ENCODE measurements at regions not wholly inside any gene's neighbourhood (a gene's known extent, or its start where the extent isn't known, plus 50 kb on each side); places are given as distances from the start of the nearest gene placed in this dataset.

DNA sequence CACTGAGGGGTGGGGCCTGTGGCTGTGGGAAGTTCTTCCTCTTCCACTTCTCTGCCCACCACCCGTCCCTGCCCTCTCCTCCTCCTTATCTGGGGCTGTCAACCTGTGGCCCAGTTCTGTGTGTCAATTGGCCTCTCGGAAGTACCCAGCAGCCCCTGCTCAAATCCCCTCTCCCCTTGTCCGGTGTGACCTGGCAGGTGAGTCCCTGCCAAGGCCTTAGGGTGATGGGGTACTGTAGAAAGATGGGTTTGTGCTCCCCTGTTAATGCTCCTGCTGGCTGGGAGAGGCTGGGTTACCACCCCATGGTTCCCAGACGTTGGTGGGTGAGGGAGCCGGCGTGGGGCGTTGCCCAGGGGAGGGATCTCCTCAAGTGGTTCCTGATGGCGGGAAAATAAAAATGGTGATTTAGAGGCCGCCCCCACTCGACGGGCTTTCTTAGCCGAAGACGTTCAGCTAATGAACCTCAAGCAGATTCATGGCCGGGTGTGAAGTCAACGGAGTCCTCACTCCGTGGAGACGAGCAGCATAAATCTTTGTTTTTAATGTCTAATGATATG, 141.2 kb downstream of the URI1 start:
- DNase-seq: no peak

DNA sequence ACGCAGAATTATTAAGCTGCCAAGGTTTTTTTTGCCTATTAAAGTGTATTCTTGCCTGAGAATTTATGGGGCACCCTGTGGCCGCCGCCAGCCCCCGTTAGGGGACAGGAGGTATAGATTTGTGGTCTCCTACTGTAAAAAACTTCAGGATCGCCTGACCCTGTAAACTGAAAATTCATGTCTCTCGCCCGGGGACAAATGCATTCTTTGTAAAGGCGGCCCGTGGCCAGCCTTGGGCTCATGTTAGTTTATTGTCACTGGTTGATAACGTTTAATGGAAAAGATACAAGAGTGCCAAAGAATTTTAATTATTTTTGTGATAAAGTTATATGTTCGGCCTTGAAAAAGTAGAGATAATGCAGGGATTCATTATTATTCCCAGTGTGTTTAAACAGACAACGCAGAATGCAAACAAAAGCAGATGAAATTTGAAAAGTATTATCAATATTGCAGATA, 141.7 kb downstream of the URI1 start:
- no peak for DNase-seq

DNA sequence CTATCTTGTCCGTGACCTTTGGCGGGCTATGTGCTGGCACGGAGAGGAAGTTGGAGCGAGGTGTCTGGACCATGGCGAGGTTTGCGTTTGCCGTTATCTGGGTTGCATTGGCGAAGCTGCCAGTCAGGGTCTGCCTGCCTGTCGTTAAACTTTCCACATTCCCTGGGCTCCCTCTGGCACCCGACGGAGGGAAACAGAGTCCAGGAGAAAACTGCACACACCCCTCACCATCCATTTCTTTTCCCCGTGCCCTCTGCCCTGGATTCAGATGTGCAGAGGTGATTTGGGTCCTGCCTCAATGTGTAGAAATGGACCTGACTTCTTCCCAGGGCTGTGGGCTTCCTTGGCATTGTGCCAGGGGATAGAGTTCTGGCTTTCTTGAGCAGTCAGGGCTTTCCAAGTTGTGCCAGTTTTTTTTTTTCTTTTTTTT, 142.4 kb downstream of the URI1 start:
- no peak for DNase-seq

DNA sequence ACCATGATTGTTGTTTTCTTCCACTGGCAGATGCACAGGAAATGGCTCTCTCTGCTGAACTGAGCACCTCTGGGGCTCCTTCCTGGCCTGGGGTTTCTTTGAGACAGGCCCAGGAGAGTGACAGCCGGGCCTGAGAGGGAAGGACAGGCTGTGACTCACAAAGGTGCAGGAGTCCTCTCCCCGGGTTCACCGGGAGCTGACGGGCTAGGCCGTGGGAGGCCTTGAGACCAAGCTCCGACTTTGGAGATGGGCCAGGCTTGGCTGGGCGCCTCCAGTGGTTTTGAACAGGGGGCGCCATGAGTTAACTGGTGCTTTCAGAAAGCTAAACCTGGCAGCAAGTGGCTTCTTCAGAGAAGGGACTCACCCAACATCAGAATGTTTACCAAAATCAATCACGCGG, 143.4 kb downstream of the URI1 start:
- no peak for DNase-seq

DNA sequence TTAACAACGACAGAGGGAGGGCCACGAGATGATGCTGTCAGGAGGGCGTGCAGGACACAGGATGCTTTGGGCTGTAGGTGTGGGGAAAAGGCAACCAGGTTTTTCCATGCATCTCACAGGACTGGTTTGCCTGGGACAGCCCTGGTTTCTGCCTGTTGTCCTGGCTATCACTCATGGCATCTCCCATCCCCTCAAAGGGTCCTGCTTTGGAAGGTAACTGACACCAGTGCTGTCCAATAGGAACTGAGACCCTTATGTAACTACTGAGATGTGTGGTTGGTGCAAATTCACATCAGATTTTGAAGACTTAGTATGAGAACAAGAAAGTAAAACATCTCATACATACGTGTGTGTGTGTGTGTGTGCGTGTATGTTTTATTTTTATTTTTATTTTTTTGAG, 144.2 kb downstream of the URI1 start:
- DNase-seq: no peak

DNA sequence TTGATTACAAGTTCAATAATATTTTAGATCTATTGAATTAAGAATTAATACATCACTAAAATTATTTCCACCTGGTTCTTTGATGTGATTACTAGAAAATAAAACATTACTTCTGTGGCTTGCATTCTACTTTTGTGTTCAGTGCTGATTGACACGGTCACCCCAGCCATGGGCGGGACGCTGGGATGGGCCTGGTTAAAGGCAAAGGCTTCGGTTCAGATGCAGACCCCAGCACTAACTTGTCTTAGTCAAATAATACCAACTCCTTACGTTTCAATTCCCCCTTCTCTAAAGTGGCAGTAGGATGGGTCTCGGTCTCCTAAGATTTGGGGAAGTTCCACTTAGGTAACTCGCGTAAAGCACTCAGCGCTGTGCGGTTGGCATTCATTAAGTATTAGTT, 144.9 kb downstream of the URI1 start:
- DNase-seq: no peak

DNA sequence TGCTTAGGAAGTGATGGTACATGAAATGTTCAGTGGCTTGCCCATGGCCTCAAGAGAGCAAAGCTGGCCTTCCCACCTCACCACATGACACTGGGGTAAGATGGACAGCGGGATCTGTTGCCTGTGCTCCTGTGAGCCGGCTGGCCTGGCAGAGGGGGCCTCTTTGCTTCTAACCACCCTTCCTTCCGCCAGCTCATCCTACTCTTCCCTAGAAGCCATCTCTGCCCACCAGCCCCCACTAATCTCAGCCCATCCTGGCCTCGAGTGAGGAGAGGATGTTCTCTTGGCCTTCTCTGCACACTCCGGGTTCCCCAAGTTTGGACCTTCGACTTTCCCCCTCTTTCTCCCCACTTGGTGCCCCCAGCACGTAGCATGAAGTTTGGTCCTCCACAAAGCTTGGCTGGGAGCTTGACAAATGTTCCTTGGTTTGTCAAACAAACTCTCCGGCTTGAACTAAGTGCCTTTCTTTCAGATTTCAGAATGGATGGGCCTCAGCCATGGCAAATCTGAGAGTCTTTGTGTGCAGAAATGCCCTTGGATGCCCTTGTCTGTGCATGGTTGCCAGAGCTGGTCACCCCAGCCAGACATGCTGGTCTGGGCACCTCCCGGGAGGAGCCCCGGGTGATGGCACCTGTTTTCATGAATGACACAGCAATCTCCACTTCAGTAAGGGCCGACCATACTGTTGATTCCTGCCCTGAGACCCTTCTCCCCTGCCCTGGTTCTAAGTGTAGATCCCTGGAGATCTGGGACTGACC, 145.5 kb downstream of the URI1 start:
- DNase-seq: no peak

DNA sequence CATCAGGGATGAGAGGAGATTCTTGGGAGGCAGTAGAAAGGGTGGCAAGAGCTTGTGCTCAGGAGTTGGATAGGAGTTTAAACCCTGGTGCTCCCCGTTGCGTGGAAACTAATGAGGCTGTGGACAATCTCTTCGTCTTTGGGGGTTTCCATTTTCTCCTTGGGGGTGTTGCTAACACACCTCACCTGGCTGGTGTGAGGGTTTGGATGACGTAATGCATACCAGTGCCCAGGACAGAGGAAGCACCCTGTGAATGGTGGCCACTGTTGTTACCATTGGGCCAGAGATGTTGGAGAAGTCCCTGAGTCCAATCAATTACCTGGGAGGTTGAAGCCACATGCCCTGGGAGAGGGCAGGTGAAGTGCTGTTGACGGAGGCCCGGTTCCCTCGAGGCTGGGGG, 146.5 kb downstream of the URI1 start:
- DNase-seq: no peak

DNA sequence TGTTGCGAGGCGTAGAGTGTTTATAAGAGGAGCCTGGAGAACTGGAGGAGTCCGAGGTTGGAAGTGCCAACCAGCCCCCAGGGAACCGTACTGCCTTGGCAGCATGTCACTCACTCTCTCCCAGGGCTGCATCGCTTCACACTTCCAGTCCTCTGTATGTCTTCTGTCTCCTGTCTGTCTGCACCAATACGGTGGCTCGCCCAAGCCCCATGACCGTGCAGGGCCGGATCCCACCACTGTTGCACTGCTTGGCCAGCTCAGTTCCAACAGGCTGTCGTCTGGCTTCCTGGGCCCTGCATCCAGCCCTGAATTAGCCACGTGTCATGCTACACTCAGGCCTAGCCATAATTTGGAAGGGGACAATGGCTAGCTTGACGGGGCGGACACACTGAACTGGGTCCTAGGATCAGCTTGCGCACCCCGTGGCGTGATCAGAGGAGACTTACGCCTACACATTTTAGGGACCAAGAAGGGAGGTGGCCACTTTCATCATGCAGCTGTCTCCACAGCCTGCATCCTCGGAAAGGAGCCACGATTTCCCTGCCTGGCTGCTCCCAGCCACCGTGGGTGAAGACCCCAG, 147.1 kb downstream of the URI1 start:
- DNase-seq: no peak

DNA sequence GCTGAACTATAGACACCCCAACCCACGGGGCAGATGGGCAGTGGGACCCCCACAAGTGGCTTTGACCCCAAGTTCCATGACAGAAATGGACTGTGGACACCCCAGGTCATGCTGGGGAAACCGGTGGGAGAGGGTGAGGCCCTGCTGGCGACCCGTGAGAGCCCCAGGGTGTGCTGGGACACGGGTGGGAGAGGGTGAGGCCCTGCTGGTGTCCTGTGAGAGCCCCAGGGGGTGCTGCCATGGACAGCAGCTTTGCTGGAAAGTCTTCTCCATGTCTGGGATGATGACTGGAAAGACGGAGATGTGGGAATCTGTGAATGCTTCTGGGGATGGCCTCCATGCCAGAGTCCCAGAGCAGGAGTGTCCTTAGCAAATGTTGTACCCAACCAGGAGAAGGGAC, 148.4 kb downstream of the URI1 start:
- DNase-seq: no peak

DNA sequence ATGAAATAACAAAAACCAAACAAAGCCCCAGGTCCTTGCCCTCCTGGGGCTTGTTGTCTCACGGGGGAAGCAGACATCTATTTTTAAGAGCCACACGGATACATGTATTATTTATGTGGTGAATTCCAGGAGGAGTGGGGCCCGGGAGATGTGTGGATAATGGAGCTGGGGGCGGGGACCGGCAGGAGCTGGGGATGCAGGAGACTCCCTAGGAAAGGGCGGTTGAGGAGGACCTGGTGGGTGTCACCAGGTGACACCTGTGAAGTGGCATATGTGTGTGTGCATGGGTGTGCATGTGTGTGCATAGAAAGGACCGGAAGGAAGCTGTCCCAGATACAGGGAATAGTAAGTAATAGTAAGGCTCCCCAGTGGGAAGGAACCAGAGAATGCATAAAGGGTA, 148.9 kb downstream of the URI1 start:
- DNase-seq: no peak

DNA sequence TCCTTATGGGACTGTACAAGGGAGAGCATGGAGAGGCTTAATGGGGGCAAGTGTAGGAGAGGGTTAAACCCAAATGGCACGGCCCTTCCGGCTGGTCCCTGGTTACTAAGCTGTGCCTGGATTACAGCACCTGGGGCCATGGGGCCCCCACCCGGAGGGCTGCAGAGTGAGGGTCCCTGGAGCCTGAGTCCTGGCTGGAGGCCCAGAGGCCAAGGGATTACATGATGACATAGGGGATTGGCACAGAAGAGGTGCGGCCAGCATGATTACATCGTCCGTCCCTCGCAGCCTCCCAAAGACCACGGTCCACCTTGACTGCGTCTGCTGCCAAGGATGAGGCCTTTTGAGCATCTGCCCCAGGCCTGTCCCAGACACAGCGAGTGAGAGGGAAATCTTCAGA, 149.4 kb downstream of the URI1 start:
- no peak for DNase-seq

DNA sequence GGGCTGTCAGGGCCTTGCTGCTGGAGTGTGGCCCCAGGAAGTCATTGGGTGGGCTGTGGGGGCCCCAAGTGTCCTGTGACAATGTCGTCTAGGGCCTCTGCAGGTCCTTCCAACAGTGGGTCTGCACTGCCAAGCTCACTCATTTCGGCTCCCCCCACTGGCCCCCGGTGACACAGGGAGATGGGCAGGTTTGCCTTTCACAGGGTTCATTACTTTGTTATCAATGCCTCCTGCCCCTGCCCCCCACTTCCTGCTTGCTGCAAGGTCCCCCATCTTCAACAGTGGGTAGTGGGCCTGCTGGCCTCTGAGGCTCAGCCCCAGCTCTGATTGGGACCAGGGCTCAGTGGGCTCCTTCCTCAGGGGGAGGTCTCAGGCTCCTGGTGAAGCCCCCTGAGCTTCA, 149.8 kb downstream of the URI1 start:
- no peak for DNase-seq

DNA sequence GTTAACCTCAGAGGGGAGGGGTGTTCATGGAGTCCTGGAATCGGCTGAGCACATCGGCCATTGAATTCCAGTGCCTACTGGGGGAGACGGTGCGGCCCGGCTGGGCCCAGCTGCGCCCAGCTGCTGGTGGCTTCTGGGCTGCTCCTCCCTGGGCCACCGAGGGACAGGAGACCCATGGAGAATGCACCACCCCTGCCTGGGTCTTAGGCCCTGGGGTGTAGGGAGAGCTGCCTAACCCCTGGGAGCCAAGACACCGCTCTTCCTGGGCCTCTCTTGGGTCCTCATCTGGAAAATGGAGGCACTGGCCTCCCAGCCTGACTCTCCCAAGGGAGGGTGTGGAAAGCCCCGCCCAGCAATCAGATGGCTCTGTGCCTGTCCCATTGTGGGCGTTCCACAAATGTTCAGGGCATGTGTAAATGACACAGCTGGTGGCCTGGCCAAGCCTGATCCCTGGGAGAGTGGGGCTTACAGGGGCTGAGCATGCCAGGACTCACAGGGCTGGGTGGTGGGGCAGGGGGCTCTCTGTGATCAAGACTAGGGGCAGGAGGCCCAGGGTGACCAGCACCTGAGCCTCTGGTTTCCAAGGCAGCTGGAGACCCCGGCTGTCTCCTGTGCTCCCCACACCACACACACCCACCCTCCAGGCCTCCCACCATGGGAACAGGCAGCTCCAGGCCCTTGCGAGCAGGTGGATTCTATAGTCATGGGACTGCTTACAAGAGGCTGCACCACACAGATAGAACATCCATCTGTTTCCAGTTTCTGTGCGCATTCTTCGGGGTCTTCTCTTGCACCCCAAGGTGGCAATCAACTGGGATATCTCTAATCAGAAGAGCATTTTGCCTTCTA, 150.9 kb downstream of the URI1 start:
- no peak for DNase-seq

DNA sequence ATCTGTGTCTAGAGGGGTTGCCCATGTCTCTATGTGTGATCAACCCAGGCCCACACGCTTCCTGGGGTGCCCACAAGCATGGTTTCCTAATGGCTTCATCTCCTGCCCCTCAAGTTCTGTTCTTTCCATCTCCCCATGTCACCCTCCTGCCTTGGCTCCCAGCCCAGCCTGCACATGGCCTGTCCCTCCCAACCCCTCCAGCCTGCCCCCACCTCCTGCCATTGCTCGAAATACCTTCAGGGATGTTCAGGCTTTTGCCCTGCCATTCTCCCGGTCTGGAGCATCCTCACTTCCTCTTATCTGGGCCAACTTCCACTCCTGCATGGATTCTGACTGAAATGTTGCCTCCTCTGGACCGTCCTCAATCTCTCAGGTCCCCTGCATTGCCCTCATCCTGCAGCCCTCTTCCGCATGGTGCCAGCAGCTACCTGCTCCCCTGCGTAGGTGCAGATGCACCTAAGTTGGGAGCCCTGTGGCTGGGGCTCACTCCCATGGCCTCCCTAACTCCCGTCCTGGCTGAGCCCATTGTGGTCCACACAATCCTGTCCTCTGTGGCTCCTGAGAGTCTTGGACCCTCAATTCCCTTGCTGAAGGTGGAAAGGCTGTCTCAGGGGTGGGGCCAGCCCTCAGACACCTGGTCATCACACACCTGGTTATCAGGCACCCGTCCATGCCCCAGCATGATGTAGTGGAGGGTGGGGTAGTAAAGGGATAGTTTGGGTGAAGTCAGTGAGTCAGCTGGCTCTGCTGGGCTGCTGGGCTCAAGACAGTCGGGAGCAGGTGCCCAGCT, 152.1 kb downstream of the URI1 start:
- DNase-seq: no peak

DNA sequence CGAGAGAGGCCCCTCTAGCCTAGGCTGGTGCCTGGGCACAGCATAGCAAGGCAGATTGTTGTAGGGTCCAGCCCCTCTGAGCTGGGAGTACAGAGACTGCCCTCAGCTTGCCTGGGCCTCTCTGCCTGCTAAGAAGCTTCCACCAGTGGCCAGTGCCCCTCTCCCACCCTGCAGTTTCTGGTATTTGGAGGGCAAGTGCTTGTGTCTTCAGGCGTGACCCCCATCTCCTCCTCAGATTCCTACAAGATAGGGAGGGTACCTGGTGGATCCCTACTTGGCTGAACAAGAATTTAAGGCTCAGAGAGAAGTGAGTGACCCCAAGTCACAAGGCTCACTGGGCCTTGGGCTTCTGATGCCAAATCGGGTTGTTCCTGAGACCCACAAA, 152.7 kb downstream of the URI1 start:
- DNase-seq: no peak

DNA sequence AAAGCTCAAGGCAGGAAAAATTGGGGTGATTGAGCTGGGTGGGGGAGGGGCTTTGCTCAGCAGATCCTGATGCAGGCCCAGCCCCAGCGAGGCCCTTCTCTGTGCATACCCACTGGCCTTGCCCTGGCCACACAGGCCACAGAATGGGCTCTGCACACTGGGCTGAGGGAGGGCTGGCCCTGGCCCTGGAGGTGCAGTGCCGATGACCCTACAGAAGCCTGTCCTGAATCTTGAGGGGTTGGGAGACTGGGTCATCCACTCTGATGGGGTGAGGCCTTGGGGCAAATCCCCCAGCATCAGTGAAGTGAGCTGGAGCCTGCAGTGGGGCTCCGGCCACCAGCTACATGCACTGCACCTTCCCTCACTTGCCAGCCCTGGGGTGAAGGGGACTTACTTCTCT, 153.1 kb downstream of the URI1 start:
- DNase-seq: no peak

DNA sequence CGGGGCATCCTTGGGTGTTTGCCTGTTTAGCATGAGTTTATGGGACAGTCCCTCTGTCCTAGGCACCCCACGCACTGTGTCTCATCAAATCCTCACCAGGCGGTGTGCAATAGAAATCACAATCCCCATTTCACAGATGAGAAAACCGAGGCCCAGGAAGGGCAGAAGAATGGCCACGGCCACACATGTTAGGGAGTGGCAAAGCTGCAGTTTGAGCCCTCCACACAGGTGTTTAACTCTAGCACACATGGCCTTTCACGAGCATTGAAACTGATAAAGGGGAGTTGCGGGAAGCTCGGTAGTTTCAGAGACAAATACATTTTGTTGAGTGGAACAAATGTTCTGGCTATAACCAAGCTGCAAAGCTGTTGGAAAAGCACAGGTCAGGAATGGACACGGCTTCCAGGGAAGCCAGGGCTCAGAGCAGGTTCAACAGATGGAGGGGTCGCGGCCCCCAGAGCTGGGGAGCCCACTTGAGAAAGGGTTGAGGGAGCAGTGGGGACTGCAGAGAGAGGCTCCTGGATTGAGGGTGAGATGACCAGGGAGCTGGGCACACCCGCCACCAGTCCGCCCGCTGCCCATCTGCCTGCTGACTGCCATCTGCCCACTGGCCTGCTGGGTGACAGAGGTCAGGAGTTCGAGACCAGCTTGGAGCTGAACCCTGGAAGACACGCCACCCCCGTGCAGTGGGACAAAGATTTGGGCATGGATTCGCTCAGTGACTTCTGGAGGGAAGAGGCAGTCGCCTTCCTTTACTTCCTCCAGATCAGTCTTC, 154.7 kb downstream of the URI1 start:
- no peak for DNase-seq

DNA sequence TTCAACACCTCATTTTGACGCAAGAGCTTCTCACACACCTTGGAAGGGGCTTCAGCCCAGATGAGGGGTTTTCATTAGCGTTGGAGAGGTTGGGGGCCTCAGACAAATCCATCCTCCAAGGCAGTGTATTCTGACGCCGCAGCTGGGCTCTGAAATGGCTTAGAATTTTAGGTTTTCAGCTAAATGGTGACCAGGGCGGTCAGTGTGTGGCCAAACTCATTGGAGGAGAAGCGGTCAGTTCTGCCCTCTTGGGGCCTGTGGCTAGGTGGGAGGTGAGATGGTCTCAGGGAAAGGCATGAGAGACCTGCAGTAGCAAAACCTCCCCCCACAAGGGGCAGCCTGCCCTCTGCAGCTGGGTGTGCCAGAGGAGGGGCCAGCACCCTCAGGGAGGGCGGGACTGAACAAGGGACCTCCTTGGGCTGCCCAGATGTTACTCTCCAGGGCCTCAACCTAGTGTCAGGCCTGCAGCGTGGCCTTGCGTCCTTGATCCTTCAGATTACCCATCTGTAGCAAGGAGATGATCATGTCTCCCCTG, 155.8 kb downstream of the URI1 start:
- no peak for DNase-seq

DNA sequence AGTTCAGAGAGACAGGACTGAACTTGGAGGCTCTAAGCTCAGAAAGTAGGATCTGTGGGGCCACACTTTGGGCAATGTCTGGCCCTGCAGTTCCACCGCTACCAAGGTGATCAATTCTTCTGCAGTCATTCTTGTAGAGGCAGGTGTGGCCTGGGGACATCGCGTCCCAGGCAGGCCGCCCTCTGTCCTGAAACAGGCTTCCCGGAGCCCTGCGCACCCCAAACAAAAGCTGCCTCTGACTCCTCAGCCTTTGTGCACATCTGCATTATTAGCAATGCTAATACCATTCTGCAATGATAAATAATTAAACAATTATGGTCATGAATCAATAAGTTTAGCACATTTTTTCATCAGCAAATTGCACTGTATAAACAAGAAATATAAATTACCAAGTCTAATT, 160.2 kb downstream of the URI1 start:
- DNase-seq: no peak

DNA sequence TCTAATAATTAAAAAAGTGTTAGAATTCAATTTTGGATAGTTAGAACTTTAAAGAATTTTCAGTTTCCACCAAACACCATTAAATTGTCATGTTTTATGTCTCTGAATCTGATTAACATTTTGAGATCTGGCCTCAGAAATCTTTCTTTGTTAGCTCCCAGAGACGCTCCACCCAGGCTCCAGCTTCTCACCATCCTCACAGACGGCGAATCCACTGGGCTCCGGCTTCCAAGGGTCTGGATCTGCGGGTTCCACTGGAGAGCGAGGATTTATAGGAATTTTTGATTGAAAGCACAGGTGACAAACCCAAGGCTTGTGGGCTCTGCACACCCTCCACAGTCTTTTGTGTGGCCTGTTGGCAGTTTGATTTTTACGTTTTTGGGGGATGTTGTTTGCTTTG, 160.6 kb downstream of the URI1 start:
- DNase-seq: no peak

DNA sequence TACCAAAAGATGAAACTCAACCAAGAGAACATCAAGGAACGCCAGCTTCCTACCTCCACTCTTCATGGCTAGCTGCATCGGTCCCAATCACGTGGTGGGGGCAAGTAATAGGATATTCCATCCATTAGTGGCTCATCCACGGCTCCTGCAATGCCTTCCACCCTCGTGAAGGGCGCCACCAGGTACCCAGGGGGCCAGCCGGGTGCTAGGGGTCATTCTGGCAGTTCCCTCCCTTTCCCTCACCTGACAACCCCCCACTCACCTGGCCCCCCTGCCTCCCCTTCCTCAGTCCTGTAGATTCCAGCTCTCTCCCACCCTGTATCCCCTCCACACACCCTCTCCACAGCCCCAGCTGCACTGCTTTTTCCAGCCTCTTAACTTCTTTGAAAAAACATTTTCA, 161.9 kb downstream of the URI1 start:
- DNase-seq: no peak

All from activated naive CD4-positive, alpha-beta T cell treated with Interleukin-2 at 50 U/mL for 16 hours (primary cell).